HG02884 (cell line): ENCODE measurements at regions not wholly inside any gene's neighbourhood (a gene's known extent, or its start where the extent isn't known, plus 50 kb on each side); places are given as distances from the start of the nearest gene placed in this dataset.

Experiments
- ATAC-seq: cut with Tn5 transposase; IDR thresholded peaks from one replicate; pipeline ENCODE4 v1.9.1; 2021; ENCODE audit warnings: mild to moderate bottlenecking, moderate library complexity; ENCODE audit not compliant: unreplicated experiment

DNA sequence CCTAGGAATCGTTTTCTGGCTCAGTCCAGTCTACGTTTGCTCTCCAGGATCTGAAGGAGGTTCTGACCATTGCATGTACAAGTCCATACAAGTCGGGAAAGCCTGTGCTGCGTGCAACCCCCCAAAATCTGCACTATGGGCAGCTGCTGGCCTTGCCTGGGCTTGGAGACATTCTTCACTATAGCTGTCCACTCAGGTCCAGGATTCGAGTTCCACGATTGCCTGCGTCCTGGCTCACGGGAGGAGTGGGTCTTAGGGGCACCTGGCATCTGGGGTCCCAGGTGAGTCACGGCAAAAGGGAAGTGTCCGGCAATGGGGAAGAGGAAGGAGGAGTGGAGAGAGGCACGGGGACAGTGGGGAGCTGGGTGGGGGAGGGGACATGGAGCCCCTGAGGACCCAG, 563.0 kb downstream of the BRD1 start:
- ATAC-seq = no peak

DNA sequence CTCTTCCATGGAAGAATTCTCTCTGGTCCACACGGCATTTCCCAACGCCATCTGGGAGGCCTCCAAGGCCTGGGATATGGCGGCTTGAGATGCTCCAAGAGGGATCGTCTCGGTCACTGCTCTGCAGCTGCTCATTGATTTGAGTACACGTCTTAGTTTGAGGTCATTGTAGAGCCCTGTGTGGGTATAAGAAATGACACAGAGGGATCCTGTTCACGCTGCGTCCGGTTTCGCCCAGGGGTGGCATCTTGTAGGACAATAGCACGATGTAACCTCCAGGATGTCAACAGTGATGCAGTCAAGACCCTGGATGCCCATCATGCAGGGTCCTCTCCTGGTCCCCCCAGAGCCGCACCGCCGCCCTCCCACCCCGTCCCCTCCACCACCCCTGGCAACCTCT, 564.6 kb downstream of the BRD1 start:
- ATAC-seq = no peak

DNA sequence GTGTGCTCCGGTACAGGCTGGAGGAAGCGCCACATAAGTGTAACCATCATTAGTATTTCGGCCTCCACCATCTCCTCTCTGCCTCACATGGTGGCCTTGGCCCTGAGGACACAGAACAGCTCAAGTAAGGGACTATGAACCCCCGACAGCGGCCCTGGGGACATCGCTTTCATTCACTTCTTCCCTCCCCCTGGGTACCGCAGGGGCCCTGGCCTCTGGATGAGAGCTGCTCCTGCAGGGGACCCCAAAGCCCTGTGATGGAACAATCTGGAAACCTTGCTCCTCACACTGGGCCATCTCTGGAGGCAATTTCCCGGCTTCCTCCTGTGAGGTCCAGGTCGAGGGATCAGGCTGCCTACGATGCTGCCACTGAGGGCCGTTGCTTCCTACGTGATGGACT, 565.5 kb downstream of the BRD1 start:
- no peak for ATAC-seq

DNA sequence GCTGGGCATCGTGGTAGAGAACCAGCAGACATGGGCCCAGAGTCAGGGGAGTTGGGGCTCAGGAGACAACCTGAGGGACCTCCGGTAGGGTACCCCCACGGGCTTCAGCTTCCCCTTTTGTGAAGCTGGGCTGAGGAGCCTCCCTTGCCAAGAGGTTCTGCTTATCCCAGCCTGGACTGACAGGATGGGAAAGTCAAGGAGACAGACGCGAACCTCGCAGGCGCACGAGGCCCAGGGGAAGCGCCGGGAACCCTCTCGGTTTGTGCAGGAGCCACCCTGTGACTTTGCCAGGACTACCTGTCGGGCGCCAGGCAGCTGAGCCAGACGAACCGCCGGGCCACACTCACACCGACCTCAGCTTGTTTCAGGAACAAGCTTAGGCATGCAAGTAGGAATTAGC, 566.1 kb downstream of the BRD1 start:
- ATAC-seq = no peak

DNA sequence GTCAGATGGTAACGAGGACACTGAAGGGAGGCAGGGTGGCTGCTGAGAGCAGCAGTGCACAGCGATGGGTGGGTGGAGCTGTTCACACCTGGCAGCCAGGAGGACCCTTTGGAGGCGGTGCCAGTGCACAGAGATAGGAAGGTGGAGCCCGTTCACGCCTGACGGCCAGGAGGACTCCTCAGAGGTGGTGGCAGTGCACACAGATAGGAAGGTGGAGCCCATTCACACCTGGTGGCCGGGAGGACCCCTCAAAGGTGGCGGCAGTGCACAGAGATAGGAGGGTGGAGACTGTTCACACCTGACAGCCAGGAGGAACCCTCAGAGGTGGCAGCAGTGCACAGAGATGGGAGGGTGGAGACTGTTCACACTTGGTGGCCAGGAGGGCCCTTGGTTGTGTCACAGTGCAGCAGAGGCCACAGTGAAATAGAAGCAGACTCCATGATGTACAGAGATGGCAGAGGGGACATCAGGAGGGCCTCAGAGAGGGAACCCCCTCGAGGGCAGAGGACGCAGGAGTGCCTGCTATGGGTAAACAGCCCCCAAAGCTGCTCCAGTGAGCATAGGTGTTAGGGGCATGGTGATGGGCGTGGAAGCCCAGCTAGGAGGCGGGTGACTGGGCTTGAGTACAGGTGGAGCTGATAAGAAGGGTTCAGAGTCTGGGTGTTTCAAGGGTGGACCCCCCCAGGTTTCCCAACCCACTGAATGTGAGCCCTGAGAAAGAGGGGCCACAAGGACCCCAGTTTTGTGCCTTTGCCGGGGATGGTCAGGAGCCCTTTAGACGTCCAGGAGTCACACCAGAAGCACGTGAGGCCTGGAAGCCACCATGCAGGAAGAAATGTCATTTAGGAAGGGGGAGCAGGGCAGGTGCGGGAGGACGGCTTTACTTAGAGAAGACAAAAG, 566.7 kb downstream of the BRD1 start:
- no peak for ATAC-seq

DNA sequence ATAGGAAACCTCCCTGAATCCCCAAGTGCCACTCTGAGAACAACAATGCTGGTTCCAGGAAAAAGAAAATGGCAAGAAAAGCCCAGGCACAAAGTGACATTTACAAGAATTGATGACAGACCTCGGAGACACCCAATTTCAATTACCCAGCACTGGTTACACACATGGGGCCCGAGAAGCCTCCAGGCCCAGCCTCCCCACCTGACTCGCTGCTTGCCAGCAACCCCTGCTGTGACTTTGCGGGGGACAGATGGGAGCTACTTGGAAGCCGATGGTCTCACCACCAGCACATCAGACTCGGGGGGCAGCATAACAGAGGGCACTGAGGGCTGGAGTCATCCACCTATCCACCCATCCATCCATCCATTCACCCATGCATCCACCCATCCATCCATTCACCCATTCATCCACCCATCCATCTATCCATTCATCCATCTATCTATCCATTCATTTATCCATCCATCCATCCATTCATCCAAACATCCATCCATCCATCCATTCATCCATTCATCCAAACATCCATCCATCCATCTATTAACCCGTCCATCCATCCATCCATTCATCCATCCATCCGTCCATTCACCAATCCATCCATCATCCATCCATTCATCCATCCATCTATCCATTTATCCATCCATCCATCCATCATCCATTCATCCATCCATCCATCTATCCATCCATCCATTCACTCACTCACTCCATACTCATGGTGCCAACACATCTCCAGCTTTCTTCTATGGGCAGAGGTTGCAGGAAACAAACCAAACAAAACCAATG, 567.6 kb downstream of the BRD1 start:
- no peak for ATAC-seq

DNA sequence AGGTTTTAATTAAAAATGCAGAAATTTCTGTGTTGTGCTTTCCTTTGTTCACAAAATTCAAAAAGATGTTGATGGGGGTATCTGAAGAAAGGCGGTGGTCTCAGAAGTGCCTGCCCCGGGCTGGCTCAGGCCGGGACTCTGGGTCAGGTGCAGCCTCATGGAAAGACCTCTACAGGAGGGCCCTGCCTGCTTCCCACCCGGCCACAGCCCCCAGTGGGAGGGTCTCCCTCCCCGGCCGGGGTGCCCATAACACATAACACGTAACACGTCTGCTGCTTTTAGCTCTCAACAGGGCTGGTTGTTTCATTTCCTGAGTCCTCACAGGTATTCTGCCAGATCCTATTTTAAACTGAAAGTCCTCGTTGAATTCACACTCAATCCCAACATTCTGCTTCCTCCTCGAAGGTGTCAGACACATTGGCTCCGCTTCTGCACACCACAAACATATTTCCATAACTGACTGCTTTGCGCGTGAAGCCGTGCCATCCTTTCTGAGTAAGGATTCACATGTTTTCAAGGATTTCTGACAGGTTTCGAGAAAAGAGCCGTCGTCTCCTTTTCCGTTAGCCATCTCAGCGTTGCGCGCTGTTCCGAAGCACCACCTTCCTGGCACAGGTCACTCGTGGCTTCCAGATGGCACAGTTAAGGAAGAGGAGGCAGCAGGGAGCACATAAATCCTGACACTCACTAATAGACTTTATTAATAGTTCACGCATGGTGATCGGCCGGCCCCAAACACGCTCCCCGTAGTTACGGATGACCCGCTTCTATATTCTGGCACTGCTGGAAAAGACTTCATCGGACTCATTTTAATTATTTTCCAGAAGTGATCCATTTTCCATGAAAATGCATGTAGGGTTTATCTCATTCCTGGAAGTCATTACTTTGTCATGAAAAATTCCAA, 569.3 kb downstream of the BRD1 start:
- no peak for ATAC-seq

DNA sequence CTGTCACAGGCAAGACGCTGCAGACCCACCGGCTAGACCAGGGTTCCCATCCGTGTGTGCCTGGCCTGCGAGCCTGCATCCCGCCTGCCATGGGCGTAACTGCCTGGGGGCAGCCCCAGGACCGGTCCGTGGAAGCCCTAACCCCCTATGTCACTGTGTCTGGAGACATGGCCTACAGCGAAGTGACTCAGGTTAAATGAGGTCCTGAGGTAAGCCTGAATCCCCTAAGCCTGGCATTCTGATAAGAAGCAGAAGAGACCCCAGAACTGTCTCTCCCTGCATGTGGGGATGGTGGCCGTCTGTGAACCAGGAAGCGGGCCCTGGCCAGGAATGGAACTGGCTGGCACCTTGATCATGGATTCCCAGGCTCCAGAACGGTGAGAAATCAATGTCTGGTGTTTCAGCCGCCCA, 570.1 kb downstream of the BRD1 start:
- ATAC-seq = no peak

DNA sequence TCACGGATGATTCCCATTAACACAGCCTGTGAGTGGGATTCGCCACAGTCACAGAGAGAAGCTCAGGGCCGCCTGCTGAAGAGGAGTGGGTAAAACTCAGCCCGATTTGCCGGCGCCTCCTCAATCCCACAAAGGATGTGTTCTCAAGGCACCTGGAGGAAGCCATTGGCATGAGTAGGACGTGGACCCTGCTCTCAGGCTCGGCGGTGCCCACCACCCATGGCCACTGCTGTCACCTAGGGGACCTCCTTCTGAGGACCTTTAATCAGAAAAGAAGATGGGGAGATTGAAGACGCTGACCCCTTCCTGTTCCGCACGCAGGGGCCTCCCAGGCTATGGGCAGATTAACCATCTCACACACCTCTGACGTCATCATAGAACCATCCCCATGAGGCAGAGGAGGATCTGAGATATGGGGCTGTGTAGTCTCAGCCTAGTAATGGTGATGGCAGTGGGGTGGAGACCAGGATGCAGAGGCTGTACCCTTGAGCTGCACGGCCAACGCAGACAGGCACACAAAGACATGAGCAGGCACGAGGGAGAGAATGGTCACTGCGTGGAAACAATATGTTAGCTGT, 571.8 kb downstream of the BRD1 start:
- no peak for ATAC-seq

DNA sequence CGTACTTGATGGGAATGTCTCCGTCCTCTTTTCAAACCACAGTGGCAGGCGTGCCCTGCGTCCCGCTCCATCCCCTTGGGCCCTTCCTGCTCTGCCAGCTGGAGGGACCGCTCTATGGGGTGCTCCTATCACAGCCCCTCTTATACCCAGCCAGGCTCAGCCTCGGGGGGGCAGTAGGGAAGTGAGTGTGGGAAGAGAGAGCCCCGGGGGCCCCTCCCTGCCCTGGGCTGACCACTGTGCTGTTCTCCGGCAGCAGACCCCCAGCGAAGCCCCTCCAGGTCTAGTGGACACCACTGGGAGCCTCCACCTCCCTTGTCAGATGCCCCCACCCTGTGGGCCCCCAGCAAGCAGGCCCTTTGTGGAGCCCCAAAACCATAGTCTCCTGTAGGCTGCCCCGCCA, 572.5 kb downstream of the BRD1 start:
- no peak for ATAC-seq

DNA sequence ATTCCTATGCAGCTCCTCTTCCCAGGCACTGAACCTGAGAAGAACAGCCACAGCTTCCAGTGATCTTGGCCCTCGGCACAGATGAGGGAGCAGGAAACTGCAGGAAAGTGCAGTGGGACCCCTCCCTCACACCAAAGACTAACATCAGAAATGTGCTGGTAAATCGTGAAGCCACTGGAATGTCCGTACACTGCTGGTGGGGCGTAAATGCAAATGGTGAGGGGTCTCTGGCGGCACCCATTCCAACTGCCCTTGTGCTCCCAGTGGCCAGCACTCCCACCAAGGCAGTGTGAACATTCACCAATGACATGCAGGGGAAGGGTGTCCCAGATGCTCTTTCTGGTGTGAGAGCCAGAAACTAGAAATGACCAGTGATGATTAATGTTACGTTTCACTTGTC, 574.0 kb downstream of the BRD1 start:
- ATAC-seq = no peak

DNA sequence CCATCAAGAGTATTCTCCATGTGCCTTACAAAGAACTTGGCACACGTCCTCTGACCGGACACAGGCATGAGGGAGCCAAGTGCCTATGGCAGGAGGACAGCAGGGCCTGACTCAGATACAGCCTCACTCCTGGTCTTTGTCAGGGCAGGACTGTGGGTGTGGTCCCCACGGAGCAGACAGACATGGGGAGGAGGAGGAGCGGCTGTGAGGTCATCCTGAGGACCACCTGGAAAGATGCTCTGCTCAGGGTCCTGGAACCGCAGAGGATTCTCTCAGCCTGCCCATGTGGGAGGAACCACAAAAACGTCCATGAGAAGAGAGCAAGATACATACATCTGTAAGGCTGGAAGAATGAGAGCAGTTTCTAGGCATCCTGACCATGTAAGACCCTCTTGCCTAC, 576.3 kb downstream of the BRD1 start:
- ATAC-seq = no peak

DNA sequence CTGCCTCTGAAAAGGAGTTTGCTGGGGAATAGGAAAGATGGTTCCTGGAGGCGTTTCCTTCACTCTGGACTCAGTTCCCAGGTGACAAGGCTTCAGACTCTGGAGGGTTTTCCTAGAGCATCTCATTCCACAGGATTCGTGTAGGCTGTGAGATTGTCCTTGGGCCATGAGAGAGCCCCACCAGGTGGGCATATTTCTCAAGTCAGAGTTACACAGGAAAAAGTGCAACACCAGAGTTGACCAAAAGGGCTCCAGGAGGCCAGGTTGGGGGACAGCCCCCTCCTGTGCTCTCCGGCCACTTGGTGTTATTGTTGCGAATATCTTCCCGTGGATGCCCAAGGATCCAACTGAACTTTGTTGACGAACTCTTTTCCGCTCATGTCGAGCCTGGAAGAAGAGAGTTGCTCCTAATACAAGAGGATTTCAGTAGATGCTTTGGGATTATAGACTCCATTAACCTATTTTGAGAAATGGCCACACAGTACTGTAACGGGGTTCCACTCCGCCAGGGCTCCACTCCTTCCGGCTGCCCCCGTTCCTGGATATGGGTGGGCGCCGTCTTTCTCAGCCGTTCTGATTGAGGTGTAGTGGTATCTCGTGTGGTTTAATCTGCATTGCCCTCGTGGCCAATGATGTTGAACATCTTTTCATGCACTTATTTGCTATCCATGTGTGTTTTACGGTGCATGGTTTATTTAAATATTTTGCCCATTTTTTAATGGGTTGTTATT, 580.3 kb downstream of the BRD1 start:
- no peak for ATAC-seq

DNA sequence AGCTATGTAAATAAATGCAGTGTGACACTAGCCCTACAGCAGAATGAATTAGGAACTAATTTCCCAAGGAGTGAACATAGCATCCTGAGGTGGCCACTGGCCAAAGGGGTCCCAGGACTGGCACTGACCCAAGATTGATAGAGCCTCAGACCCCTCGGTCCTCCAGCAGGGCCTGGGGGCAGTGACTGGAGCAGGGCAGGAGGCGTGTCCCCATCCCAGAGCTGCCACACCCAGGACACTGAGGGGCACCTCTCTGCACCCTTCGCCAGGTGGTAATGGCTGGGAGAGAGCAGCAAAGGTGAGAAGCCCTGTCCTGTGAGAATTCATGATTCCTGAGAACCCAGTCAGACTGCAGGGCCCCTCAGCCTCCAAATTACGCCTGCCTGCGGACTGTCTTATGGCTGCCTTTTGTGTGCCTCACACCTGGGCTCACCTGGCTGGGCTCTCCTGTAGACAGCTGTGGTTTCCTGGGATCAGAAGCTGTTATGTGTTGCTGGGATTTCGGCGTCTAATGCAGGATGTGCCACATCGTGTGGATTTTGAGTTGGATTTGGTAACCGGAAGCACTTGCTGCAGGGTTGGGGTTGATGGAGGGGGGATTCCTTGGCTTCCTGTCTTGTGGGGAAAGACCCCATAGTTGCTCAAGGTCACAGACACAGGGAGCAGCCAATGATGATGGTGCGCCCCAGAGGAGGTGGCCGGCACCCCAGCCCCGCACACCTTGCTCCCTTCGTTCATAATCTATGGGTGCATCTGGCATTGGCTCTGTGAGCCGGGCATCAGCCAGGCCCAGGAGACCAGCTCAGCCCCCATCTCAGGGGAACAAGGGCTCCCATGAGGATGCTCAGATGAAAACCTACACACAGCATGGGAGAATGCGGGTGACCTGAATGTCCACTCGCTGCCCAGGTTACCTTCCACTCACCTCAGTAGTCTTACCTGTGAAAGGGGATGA, 582.9 kb downstream of the BRD1 start:
- no peak for ATAC-seq

DNA sequence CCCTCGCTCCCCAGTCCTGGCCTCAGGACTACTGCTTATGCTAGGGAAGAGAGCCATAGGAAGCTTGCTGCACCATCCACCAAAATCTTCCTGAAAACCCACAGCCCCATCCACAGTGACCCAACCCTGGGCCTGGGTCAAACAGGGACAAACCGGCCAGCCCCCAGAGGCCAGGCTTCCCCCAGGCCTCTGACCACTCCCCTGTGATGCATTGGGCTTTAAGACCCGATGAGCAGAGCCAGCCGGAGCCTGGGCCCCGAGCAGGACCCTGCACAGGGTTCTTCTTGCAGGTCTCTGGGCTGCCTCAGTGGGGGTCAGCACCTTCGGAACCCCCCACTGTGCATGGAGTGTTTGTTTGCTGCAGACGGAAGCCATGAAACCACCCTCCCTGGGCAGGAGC, 583.7 kb downstream of the BRD1 start:
- no peak for ATAC-seq

DNA sequence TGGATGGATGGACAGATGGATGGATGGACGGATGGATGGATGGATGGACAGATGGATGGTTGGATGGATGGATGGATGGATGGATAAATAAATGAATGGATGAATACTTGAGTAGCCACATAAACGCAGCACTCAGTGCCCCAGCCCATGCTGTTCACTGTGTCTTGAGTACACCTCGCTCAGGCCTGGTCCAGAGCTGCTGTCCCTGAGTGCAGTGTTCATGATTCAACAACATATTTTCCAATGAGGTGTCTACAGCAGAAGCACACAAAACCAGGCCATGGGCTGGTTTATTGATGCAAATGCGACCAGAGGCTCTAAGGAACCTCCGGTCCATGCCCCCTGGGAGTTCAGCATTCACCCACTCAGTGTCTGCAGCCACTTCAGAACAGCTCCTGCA, 584.3 kb downstream of the BRD1 start:
- no peak for ATAC-seq

DNA sequence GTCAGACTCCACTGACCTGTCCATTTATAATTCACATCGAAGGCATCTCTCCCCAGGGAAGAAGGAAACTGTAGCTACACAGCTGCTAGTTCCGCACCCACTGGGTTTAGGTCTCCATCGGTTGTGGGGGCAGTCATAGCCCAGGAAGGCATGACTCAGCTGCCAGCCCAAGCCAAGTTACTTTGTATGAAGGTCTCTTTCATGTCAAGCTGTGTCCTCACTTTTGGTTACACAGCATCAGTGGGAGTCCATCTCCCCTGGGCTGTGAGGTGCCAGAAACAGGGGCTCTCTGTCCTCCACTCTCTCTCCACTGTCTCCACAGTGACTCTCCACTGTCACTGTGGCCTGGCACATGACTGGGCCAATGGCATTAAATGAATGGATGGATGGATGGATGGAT, 585.2 kb downstream of the BRD1 start:
- ATAC-seq = no peak

DNA sequence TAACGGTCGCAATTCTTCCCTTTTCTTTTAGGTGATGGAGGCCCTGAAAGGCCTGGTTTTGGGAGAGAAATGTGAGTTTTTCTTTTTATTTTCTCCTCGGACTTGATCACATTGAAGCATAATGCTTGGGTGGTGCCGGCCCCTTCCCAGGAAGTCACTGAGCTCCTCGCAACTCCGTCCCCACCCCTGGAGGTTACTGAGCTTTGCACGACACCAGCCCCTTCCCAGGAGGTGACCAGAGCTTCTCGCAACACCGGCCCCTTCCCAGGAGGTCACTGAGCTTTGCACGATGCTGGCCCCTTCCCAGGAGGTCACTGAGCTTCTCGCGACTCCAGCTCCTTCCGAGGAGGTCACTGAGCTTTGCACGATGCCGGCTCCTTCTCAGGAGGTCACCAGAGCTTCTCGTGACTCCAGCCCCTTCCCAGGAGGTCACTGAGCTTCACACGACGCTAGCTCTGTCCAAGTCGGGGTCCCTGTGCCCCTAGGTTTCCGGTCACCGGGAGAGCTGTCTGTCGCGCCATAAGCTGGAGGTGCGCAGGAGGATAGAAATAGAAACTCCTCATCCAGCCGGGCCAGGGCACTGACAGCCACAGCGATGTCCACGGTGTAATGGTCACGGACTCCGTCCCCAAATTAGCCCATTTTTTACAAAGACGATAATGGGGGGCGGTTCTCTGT, 586.4 kb downstream of the BRD1 start:
- no peak for ATAC-seq

DNA sequence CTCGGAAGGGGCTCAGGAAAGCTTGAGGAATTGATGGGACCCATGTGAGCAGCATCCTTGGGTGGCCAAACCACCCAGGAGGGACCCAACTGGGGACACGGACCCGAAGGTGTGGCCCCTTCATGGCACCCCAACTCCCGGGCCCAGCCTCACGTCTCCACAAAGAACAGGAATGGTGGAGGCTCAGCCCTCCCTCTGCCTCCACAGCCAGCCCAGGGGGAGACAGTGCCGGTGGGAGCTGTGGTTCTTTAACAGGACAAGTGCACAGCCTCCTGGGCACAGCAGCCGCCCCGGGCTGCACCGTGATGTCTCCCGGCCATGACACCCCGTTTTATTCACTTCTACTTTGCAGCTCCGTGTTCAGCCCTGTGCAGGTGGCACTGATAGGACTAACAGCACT, 587.2 kb downstream of the BRD1 start:
- no peak for ATAC-seq
